HG03520 (cell line): ENCODE measurements at regions not wholly inside any gene's neighbourhood (a gene's known extent, or its start where the extent isn't known, plus 50 kb on each side); places are given as distances from the start of the nearest gene placed in this dataset.
"Not testable (repeated sequence)": the region's sequence is repeated elsewhere in the genome, so short reads cannot be mapped to it uniquely, and the experiment has no call there.

Experiments
- ATAC-seq: cut with Tn5 transposase; IDR thresholded peaks from one replicate; pipeline ENCODE4 v1.9.1; 2021; ENCODE audit warnings: mild to moderate bottlenecking, moderate library complexity; ENCODE audit not compliant: unreplicated experiment

GRCh38 chr7:68206946-68207485, 1210.4 kb downstream of the TYW1 start:
- no peak for ATAC-seq

GRCh38 chr7:68207676-68208075, 1211.0 kb downstream of the TYW1 start:
- no peak for ATAC-seq

DNA sequence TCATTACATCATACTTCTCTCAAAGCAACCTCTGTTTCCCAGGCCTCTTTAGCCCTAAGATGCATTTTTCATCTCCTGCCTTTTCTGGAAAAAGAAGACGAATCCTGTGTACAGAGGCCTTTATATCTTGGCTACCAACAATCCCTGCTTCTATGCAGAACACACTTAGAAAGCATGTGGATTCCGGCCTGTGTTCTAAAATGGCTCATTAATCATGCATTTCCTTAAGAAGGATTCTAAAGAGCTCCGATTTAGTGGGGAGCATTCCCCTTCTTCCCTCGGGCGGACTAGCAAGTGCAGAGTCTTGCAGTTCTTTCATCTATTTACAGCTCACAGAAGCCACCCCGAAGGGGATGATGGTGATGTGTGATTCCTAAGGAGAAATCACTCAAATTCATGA, 1212.9 kb downstream of the TYW1 start:
- no peak for ATAC-seq

GRCh38 chr7:68213838-68214237, 1217.2 kb downstream of the TYW1 start:
- ATAC-seq, result no peak

GRCh38 chr7:68216051-68216450, 1219.4 kb downstream of the TYW1 start:
- no peak for ATAC-seq

DNA sequence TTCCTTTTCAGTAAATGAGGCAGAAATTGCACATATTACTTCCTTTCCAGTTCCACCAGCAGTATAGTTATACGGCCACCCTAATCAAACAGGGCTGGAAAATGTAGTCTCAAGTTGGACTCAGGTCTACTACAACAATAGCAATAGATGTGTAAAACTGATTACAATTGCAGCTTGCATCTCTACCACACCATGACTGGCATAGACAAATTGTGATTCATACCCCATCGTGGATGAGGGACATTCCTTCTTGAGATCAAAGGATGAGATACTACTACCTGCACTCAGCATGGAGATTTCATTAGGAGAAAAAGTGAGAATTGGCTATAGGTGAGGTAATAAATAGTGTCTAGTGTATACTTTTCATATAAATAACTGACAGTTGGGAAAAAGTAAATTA, 1220.8 kb downstream of the TYW1 start:
- ATAC-seq, result no peak

DNA sequence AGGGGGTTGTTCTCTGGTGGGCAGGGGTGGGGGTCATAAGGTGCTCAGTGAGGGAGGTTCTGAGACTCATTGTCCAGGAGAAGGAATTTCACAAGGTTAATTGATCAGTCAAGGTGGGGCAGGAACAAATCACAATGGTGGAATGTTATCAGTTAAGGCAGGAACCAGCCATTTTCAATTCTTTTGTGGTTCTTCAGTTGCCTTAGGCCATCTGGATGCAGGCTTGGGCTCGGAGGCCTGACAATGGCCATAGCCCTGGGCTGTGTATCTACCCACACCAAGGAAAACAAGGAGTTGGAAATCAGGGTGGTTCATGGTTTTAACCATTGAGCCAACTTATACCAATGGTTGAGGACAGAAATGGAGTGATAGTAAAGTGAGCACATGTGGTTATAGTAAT, 1221.8 kb downstream of the TYW1 start:
- ATAC-seq, result no peak

DNA sequence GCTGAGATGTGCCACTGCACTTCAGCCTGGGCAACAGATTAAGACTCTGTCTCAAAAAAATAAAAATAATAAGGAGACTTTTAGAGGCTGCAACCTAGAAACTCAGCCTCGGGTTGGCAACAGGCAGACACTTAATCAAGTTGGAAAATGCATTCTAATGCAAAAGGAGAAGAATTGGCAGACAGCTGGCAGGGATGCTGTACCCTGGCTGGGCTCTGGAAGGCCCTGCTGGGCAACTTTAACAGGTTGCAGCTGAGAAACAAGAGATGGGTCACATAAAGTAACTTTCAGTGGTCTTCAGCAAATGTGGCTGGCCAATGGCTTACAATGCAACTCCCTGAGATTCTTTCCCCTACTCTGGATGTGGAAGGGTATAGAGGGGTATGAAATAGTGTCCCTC, 1225.7 kb downstream of the TYW1 start:
- ATAC-seq, result no peak

GRCh38 chr7:68224041-68224741, 1227.6 kb downstream of the TYW1 start:
- ATAC-seq, result no peak

DNA sequence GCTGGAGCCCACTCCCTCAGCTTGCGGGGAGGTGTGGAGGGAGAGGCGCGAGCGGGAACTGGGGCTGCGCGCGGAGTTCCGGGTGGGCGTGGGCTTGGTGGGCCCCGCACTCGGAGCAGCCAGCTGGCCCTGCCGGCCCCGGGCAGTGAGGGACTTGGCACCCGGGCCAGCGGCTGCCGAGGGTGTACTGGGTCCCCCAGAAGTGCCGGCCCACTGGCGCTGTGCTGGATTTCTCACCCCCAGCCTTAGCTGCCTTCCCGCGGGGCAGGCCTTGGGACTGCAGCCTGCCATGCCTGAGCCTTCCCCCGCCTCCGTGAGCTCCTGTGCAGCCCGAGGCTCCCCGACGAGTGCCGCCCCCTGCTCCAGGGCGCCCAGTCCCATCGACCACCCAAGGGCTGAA, 1234.4 kb downstream of the TYW1 start:
- not testable (repeated sequence) for ATAC-seq

- ATAC-seq, result no peak
Observed at GRCh38 chr7:68235937-68236336, 1239.3 kb downstream of the TYW1 start.

DNA sequence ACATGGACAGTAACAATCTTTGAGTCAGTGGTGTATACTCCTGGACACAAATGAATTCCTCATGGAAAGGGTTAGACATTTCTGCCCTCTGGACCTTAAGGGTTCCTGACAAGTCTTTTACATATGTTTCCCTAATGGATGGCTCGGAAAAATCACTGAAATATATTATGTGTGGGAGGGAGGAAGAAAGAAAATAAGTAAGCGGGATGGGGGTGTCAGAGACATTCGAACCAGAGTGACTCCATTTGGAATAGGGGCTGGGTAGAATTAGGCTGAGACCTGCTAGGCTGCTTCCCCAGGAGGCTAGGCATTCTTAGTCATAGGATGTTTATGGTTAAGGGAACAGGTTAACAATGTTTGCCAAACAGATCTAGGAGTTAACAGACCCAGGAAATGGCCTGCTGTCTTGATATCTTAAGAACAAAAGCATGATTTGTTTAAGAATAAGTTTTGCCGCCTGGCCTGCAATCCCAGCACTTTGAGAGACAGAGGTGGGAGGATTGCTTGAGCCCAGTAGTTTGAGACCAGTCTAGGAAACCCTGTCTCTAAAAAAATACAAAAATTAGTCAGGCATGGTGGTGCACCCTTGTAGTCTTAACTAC, 1241.7 kb downstream of the TYW1 start:
- ATAC-seq, result no peak

GRCh38 chr7:68243128-68243527, 1246.5 kb downstream of the TYW1 start:
- ATAC-seq, result no peak

- no peak for ATAC-seq
Observed at GRCh38 chr7:68244389-68244788, 1247.8 kb downstream of the TYW1 start.

DNA sequence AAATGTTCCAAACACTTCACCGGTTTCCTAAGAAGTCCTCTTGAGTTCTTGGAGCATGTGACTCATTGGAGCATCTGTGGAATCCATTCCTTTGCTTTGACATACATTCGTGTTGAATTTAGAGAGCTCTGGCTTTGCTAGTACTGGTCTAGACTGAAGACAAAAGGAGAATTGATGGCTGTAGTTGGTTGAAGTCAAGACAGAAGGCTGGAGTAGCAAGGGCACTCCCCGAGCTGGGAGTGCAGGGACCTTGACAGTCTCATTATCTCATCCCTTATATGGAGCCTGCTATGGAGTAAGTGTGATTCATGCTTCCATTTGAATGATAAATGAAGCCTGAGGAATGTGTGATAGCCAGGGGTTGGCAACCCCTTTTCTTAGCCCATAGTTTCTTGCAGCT, 1249.1 kb downstream of the TYW1 start:
- no peak for ATAC-seq

- ATAC-seq, result no peak
Observed at GRCh38 chr7:68246189-68246633, 1249.6 kb downstream of the TYW1 start.

- no peak for ATAC-seq
Observed at GRCh38 chr7:68247126-68247525, 1250.5 kb downstream of the TYW1 start.

- no peak for ATAC-seq
Observed at GRCh38 chr7:68247571-68247970, 1250.9 kb downstream of the TYW1 start.

GRCh38 chr7:68248973-68249372, 1252.3 kb downstream of the TYW1 start:
- ATAC-seq, result no peak

DNA sequence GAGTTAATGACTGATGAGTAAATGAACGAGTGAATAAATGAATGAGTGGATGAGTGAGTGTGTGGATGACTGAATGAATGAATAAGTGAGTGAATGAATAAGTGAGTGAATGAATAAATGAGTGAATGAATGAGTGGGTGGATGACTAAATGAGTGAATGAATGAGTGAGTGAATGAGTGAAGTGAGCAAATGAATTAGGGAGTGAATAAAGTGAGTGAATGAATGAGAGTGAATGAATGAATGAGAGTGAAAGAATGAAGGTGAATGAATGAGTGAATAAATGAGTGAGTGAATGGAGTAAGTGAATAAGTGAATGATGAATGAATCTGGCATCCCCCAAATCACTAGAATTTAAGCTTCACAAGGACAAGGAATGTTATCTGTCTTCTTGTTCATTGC, 1253.0 kb downstream of the TYW1 start:
- no peak for ATAC-seq

DNA sequence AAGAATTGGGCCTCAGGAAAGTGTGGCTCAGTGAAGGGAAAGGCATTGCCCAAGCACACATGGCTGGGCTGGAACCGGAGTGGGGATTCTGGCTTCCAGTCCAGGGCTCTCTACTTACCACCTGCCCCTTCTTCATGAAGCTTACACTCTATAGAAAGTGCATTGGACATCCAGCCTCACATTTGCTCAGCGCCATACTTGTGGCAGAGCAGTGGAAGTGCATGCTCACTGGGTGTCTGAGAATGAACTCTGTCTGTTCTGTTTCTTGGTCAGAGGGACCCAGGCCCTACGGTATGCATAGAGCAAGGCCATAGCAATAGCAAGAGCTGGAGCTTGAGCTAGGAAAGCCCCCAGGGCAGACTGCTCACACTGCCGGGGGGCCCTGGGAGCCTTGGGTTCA, 1253.5 kb downstream of the TYW1 start:
- no peak for ATAC-seq

- ATAC-seq, result not testable (repeated sequence)
Observed at GRCh38 chr7:68254815-68255214, 1258.2 kb downstream of the TYW1 start.

GRCh38 chr7:68256295-68256694, 1259.7 kb downstream of the TYW1 start:
- no peak for ATAC-seq
